Right lobe of liver (tissue), 4 donors: ENCODE measurements at regions not wholly inside any gene's neighbourhood (a gene's known extent, or its start where the extent isn't known, plus 50 kb on each side); places are given as distances from the start of the nearest gene placed in this dataset.

Experiments
- CTCF ChIP-seq, 4 donors: fragments of 200-600 bp in 3 of 4; fragments of 450-650 bp in 1 of 4; IDR thresholded peaks; one replicate each; pipeline versions ENCODE4 v1.5.1 to v1.8.0; 2016 to 2022; ENCODE audit warnings: antibody characterized with exemption in 4 of 4, mild to moderate bottlenecking in 2 of 4
- POLR2A ChIP-seq: fragments of 450-650 bp; IDR thresholded peaks from one replicate; pipeline ENCODE4 v1.6.1; 2017; ENCODE audit warnings: antibody characterized with exemption, mild to moderate bottlenecking
- donor health status: DM: no; HTN: no; CAD: no.
- donor health status: DM: no; HTN: no; CAD: no.
- donor health status: DM: no; HTN: yes; CAD: no.

DNA sequence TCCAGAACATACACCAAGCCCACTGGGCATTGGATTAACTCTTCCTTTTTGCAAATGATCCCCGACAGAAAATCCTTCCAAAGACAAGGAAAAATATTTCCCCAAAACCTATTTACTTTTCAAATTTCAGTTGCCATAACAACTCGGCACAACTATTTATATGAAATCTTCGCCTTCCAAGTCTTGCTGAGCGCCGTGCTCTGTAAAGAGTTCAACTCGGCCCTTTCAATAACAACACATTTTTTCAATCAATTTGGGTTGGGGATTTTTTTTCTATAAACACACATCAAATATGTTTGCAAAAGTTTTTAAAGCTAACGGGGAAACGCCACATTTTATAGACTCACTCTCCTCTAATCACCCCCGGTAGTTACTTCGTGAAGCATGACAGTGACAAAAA, 333.8 kb downstream of the MN1 start:
- no peak for TF ChIP-seq CTCF (IDR thresholded peaks at IDR 0.05)
- TF ChIP-seq POLR2A = no peak
